ENCODE measurements at regions not wholly inside any gene's neighbourhood (a gene's known extent, or its start where the extent isn't known, plus 50 kb on each side); places are given as distances from the start of the nearest gene placed in this dataset.
"Not testable (repeated sequence)": the region's sequence is repeated elsewhere in the genome, so short reads cannot be mapped to it uniquely, and the experiment has no call there.

GRCh38 chr3:17820275-17820674 lies 77.8 kb upstream of the TBC1D5 start:
- Histone ChIP-seq H3K27ac (no peak overlapping the region), H3K4me3 (no peak overlapping the region), H3K27me3 (no peaks in the 10 kb centered on the region), H3K36me3 (no peaks in the 10 kb centered on the region), H3K4me1 (no peaks in the 10 kb centered on the region), H3K9me3 (no peaks in the 10 kb centered on the region)
- TF ChIP-seq POLR2AphosphoS5 (IDR thresholded peaks at IDR 0.05): no peak
- TF ChIP-seq, protein P1, sequence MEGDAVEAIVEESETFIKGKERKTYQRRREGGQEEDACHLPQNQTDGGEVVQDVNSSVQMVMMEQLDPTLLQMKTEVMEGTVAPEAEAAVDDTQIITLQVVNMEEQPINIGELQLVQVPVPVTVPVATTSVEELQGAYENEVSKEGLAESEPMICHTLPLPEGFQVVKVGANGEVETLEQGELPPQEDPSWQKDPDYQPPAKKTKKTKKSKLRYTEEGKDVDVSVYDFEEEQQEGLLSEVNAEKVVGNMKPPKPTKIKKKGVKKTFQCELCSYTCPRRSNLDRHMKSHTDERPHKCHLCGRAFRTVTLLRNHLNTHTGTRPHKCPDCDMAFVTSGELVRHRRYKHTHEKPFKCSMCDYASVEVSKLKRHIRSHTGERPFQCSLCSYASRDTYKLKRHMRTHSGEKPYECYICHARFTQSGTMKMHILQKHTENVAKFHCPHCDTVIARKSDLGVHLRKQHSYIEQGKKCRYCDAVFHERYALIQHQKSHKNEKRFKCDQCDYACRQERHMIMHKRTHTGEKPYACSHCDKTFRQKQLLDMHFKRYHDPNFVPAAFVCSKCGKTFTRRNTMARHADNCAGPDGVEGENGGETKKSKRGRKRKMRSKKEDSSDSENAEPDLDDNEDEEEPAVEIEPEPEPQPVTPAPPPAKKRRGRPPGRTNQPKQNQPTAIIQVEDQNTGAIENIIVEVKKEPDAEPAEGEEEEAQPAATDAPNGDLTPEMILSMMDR (IDR thresholded peaks at IDR 0.05): no peak
- no peak for TF ChIP-seq EP300 (IDR thresholded peaks at IDR 0.05)
- no peak for TF ChIP-seq POLR2A (IDR thresholded peaks at IDR 0.05)
- no peak for DNase-seq (ENCODE audit: low spot score in 2 of 2)

- H3K36me3 ChIP-seq; DNase-seq (ENCODE audit: low spot score in 2 of 2); H3K27ac ChIP-seq; H3K9me3 ChIP-seq; H3K4me3 ChIP-seq; H3K27me3 ChIP-seq; H3K4me1 ChIP-seq: not testable (repeated sequence)
- 93% methylated on average over 3 of the region's 20 CpGs for WGBS
These were observed 75.5 kb upstream of the TBC1D5 start for GRCh38 chr3:17817973-17818372.

- Histone ChIP-seq H3K36me3 (no peaks in the 10 kb centered on the region), H3K27me3 (no peaks in the 10 kb centered on the region), H3K4me1 (no peaks in the 10 kb centered on the region), H3K27ac (no peak overlapping the region), H3K9me3 (no peaks in the 10 kb centered on the region), H3K4me3 (no peak overlapping the region)
- DNase-seq (ENCODE audit: low spot score in 2 of 2): no peak
- TF ChIP-seq, protein P1 (IDR thresholded peaks at IDR 0.05): no peak
- no peak for TF ChIP-seq POLR2A (IDR thresholded peaks at IDR 0.05)
- no peak for TF ChIP-seq POLR2AphosphoS5 (IDR thresholded peaks at IDR 0.05)
- no peak for TF ChIP-seq EP300 (IDR thresholded peaks at IDR 0.05)
- WGBS: 98% methylated on average over 8 of the region's 9 CpGs
These were observed 75.1 kb upstream of the TBC1D5 start for GRCh38 chr3:17817545-17817944.

- 98% methylated on average over 3 of the region's 3 CpGs for WGBS
- H3K4me1 ChIP-seq; H3K9me3 ChIP-seq; H3K27ac ChIP-seq; H3K36me3 ChIP-seq; H3K4me3 ChIP-seq; DNase-seq (ENCODE audit: low spot score in 2 of 2); H3K27me3 ChIP-seq: not testable (repeated sequence)
These were observed 74.4 kb upstream of the TBC1D5 start for GRCh38 chr3:17816839-17817238.

GRCh38 chr3:17812328-17812727 lies 69.9 kb upstream of the TBC1D5 start:
- DNase-seq (ENCODE audit: low spot score in 2 of 2); H3K27me3 ChIP-seq; H3K4me3 ChIP-seq; H3K4me1 ChIP-seq; H3K36me3 ChIP-seq; H3K27ac ChIP-seq; H3K9me3 ChIP-seq: not testable (repeated sequence)
- WGBS: 91% methylated on average over 7 of the region's 7 CpGs

GRCh38 chr3:17811646-17812045 lies 69.2 kb upstream of the TBC1D5 start:
- Histone ChIP-seq H3K27me3 (no peaks in the 10 kb centered on the region), H3K9me3 (no peaks in the 10 kb centered on the region), H3K4me1 (no peaks in the 10 kb centered on the region), H3K27ac (no peak overlapping the region), H3K36me3 (no peaks in the 10 kb centered on the region), H3K4me3 (no peak overlapping the region)
- TF ChIP-seq, protein P1 (IDR thresholded peaks at IDR 0.05): no peak
- no peak for TF ChIP-seq EP300 (IDR thresholded peaks at IDR 0.05)
- no peak for TF ChIP-seq POLR2AphosphoS5 (IDR thresholded peaks at IDR 0.05)
- TF ChIP-seq POLR2A (IDR thresholded peaks at IDR 0.05): no peak
- DNase-seq (ENCODE audit: low spot score in 2 of 2): no peak

- TF ChIP-seq, protein P1 (IDR thresholded peaks at IDR 0.05): no peak
- TF ChIP-seq POLR2AphosphoS5 (IDR thresholded peaks at IDR 0.05): no peak
- no peak for TF ChIP-seq POLR2A (IDR thresholded peaks at IDR 0.05)
- TF ChIP-seq EP300 (IDR thresholded peaks at IDR 0.05): no peak
- Histone ChIP-seq H3K27me3 (no peaks in the 10 kb centered on the region), H3K4me3 (no peak overlapping the region), H3K36me3 (no peaks in the 10 kb centered on the region), H3K9me3 (no peaks in the 10 kb centered on the region), H3K27ac (no peak overlapping the region), H3K4me1 (no peaks in the 10 kb centered on the region)
- no peak for DNase-seq (ENCODE audit: low spot score in 2 of 2)
These were observed 68.3 kb upstream of the TBC1D5 start for GRCh38 chr3:17810759-17811158.

Data from suprapubic skin (tissue), 4 donors.